ENCODE measurements at regions not wholly inside any gene's neighbourhood (a gene's known extent, or its start where the extent isn't known, plus 50 kb on each side); places are given as distances from the start of the nearest gene placed in this dataset.
A peak's percentile ranks its signal among the peaks of the same experiment; 100 is the strongest.

GRCh38 chr5:165881259-165881658 lies 2375.8 kb downstream of the MAT2B start:
- TF ChIP-seq POLR2A (IDR thresholded peaks at IDR 0.05) (no peak), CTCF (IDR thresholded peaks at IDR 0.05) (peak in 1 of 4 donors; percentile 17)
